D721Med (cell line): ENCODE measurements at regions not wholly inside any gene's neighbourhood (a gene's known extent, or its start where the extent isn't known, plus 50 kb on each side); places are given as distances from the start of the nearest gene placed in this dataset.

ENCODE experiments used
- DNase-seq: peaks from one replicate; pipeline ENCODE4 v3.0.0; 2011; ENCODE audit warnings: low spot score; ENCODE audit not compliant: insufficient read length
- FAIRE-seq: peaks from 2 replicates; lab custom pipeline; 2011; peaks lifted over from hg19 to GRCh38; lab: Jason Lieb, UNC
- TF ChIP-seq, protein P1 (sequence below): IDR thresholded peaks from 2 replicates; pipeline ENCODE4 v1.5.1; 2012; ENCODE audit warnings: mild to moderate bottlenecking, control low read depth; ENCODE audit not compliant: insufficient read depth; ENCODE audit errors: missing control alignments

DNA sequence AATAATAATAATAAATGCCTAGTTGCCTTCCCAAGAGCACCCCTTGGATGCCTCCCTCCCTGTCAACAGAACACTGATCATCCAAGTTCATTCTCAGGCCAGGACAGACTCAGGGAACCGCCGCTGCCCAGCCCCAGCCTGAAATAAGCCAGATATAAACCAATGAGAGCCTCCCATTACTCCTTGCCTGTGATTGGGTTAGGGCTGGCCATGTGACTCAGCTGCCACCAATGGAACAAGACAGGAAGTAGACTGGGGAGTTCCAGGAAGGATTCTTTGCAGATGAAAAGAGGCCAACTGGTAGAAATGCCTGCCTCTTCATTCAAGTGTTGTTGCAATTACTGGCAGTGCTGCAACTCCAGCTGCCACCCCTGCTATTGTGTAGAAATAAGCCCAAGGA is 146.4 kb upstream of the TIAM1 start:
- DNase-seq: no peak
- TF ChIP-seq, protein P1, sequence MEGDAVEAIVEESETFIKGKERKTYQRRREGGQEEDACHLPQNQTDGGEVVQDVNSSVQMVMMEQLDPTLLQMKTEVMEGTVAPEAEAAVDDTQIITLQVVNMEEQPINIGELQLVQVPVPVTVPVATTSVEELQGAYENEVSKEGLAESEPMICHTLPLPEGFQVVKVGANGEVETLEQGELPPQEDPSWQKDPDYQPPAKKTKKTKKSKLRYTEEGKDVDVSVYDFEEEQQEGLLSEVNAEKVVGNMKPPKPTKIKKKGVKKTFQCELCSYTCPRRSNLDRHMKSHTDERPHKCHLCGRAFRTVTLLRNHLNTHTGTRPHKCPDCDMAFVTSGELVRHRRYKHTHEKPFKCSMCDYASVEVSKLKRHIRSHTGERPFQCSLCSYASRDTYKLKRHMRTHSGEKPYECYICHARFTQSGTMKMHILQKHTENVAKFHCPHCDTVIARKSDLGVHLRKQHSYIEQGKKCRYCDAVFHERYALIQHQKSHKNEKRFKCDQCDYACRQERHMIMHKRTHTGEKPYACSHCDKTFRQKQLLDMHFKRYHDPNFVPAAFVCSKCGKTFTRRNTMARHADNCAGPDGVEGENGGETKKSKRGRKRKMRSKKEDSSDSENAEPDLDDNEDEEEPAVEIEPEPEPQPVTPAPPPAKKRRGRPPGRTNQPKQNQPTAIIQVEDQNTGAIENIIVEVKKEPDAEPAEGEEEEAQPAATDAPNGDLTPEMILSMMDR: no peak
- no peak for FAIRE-seq

DNA sequence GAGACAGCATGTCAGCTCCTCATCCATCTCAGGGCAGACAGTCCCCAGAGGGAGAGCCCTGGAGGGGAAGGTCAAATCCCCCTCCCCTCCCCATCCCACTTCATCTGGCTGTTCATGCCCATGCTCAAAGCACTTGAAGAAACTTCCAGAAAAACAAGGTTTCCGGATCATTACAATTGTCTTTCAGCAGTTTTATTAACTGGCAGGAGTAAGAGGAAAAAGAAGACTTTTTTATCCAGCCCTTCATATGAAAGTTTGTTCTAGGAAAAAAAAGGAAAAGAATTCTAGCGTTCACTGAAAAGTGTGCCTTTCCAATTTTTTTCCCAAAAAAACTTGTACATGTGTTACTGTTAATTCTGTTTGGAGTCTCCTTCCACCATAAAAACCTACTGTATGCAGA is 145.7 kb upstream of the TIAM1 start:
- TF ChIP-seq, protein P1: no peak
- no peak for FAIRE-seq
- no peak for DNase-seq

DNA sequence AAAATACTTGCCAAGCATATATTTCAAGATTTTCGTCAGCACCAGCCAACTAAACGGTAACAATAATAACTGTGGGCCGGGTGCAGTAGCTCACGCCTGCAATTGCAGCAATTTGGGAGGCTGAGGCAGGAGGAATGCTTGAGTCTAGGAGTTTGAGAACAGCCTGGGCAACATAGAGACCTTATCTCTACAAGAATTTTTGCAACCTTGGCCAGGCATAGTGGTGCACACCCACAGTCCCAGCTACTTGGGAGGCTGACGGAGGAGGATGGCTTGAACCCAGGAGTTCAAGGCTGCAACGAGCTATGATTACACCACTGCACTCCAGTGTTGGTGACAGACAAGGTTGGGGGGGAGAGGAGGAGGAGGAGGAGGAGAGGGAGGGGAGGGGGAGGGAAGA is 145.0 kb upstream of the TIAM1 start:
- FAIRE-seq (no peak), DNase-seq (no peak)
- TF ChIP-seq, protein P1: no peak

DNA sequence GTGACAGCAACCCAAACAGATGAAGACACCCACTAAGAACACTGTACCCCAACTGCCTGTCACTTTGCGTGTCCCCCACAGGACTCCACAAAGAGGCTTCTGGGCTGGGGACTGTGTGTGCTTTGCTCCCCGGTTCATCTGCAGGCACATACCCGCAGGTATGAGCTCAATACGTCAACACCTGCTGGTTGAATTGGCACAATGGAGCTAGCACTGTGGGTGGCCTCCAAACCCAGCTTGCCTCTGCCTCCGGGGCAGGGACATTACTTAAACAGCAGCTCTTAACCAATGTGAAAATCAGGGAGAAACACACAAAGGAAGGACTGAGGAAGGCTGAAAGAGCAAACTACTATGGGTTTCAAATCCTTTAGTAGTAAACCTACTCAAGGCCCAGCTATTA is 140.2 kb upstream of the TIAM1 start:
- TF ChIP-seq, protein P1: no peak
- no peak for FAIRE-seq
- DNase-seq: no peak

DNA sequence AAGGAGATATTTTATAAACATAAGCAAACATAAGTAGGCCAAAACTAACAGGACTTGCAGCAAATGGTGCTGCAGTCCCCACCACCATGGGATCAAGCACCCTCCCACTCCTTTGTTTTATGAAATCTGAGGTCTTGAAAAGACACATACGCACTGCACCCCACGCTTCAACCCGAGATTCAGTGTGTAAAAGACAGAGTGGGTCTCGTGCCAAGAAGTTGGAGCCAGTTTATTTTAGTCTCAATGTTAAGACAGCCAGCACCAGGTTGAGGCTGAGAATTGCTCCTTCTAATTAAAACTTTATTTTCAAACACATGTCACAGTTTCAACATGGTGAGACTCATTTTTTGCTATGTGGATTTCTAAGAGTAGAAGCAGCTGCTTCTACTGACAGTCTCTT is 139.1 kb upstream of the TIAM1 start:
- DNase-seq: no peak
- FAIRE-seq: no peak

DNA sequence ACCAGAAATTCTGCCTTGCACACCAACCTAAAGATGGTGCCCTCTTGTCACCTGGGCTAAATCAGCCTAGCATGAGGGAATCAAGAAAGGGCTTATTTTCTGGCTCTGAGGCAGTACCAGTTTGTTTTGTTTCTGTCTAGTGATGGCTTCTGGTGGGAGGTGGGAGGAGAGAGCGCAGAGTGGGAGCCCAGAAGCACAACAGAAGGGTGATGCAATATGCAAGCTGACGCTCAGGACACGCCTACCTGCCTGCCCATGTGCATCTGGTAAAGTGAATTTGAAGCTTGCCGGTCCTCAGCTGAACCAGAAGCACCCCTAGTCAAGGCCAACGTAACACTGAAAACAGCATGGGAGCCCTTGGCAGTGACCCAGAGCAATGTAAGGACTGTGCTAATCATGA is 138.4 kb upstream of the TIAM1 start:
- FAIRE-seq (no peak), DNase-seq (no peak)
- TF ChIP-seq, protein P1: no peak

More for the DNA sequence above, 139.1 kb upstream of the TIAM1 start:
- TF ChIP-seq, protein P1: no peak

DNA sequence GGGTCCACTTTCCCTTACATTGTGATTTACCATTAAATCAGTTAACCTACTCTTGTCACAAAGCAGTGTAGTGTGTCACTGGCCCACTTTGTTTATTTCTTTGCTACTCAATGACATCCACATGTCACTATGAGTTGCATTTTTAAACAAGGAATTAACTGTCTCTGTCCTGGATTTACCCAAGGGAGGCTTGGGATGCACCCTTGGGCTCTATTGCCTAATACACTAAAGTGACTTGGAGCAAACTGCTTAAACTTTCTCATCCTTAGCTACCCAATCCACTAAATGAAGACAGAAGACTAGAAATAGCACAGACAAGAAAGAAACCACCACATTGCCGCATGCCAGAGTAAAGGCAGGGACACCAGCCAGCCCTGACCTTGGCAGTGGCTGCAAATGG is 136.2 kb upstream of the TIAM1 start:
- FAIRE-seq (no peak), DNase-seq (no peak)
- TF ChIP-seq, protein P1: no peak
